ENCODE measurements at regions not wholly inside any gene's neighbourhood (a gene's known extent, or its start where the extent isn't known, plus 50 kb on each side); places are given as distances from the start of the nearest gene placed in this dataset.
"Not testable (repeated sequence)": the region's sequence is repeated elsewhere in the genome, so short reads cannot be mapped to it uniquely, and the experiment has no call there.

- no peak overlapping the region for H3K4me3 Mint-ChIP-seq
- H3K27me3 Mint-ChIP-seq, result no peaks in the 10 kb centered on the region
- H3K4me1 Mint-ChIP-seq, result no peaks in the 10 kb centered on the region
- DNase-seq (ENCODE audit: low spot score in 2 of 2), result no peak
- no peak overlapping the region for H3K27ac Mint-ChIP-seq (ENCODE audit: low read depth)
- H3K36me3 Mint-ChIP-seq (ENCODE audit: insufficient read depth), result no peaks in the 10 kb centered on the region
- H3K9me3 Mint-ChIP-seq, result no peaks in the 10 kb centered on the region
- no peak for ATAC-seq (replicated peaks; ENCODE audit: extremely low read depth, poor library complexity, severe bottlenecking)
Measured at GRCh38 chr5:154676508-154676907, 78.7 kb upstream of the LARP1 start.

GRCh38 chr5:154674029-154674428, 81.1 kb upstream of the LARP1 start:
- Mint-ChIP-seq H3K36me3 (ENCODE audit: insufficient read depth) (no peaks in the 10 kb centered on the region), H3K27ac (ENCODE audit: low read depth) (no peak overlapping the region), H3K9me3 (no peaks in the 10 kb centered on the region), H3K4me3 (no peak overlapping the region), H3K27me3 (no peaks in the 10 kb centered on the region), H3K4me1 (no peaks in the 10 kb centered on the region)
- DNase-seq (ENCODE audit: low spot score in 2 of 2) (no peak), ATAC-seq (replicated peaks; ENCODE audit: extremely low read depth, poor library complexity, severe bottlenecking) (no peak)

DNA sequence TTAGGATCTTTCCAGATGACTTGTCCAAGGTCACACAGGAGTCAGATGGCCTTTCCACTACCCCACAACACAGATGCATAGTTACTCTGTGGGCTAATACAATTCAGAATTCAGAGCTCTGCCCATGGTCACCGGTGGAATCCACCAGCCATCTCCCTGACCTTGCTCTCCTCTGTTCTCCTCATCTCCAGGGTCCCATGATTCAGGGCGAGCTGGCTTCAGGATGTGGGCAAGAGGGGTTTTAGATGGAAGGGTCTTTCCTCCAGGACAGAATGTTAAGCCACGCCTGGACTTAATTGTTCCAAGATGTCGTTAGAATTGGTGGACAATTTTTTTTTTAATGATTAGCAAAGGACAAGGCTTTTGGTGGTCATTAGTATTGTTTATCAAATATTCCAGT, 81.7 kb upstream of the LARP1 start:
- DNase-seq (ENCODE audit: low spot score in 2 of 2) (no peak), ATAC-seq (replicated peaks; ENCODE audit: extremely low read depth, poor library complexity, severe bottlenecking) (no peak)
- Mint-ChIP-seq H3K27ac (ENCODE audit: low read depth) (no peak overlapping the region), H3K4me1 (no peaks in the 10 kb centered on the region), H3K27me3 (no peaks in the 10 kb centered on the region), H3K4me3 (no peak overlapping the region), H3K36me3 (ENCODE audit: insufficient read depth) (no peaks in the 10 kb centered on the region), H3K9me3 (no peaks in the 10 kb centered on the region)

- H3K4me3 Mint-ChIP-seq; H3K27me3 Mint-ChIP-seq; H3K4me1 Mint-ChIP-seq; H3K9me3 Mint-ChIP-seq; H3K36me3 Mint-ChIP-seq (ENCODE audit: insufficient read depth); H3K27ac Mint-ChIP-seq (ENCODE audit: low read depth); ATAC-seq (replicated peaks; ENCODE audit: extremely low read depth, poor library complexity, severe bottlenecking); DNase-seq (ENCODE audit: low spot score in 2 of 2): not testable (repeated sequence)
Measured at GRCh38 chr5:154669913-154670312, 85.3 kb upstream of the LARP1 start.

GRCh38 chr5:154669402-154669801, 85.8 kb upstream of the LARP1 start:
- H3K4me1 Mint-ChIP-seq, result no peaks in the 10 kb centered on the region
- no peak for DNase-seq (ENCODE audit: low spot score in 2 of 2)
- no peak overlapping the region for H3K4me3 Mint-ChIP-seq
- no peak for ATAC-seq (replicated peaks; ENCODE audit: extremely low read depth, poor library complexity, severe bottlenecking)
- H3K36me3 Mint-ChIP-seq (ENCODE audit: insufficient read depth), result no peaks in the 10 kb centered on the region
- H3K27me3 Mint-ChIP-seq, result no peaks in the 10 kb centered on the region
- peaks cover 12% of the 10 kb centered on the region for H3K9me3 Mint-ChIP-seq
- H3K27ac Mint-ChIP-seq (ENCODE audit: low read depth), result no peak overlapping the region

DNA sequence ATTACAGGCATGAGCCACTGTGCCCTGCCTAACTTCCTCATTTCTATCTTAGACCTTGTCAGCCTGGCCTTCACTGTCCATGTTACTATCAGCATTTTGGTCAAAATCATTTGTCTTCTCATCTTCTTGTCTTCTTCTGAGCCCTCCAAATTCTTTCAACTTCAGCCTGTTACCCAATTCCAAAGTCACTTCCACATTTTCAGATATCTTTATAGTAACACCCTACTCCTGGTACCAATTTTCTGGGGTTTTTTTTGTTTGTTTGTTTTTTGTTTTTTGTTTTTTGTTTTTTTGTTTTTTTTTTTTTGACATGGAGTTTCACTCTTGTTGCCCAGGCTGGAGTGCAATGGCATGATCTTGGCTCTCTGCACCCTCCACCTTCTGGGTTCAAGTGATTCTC, 90.3 kb upstream of the LARP1 start:
- H3K27me3 Mint-ChIP-seq, result no peaks in the 10 kb centered on the region
- DNase-seq (ENCODE audit: low spot score in 2 of 2) (no peak), ATAC-seq (replicated peaks; ENCODE audit: extremely low read depth, poor library complexity, severe bottlenecking) (no peak)
- H3K27ac Mint-ChIP-seq (ENCODE audit: low read depth), result no peak overlapping the region
- H3K36me3 Mint-ChIP-seq (ENCODE audit: insufficient read depth), result no peaks in the 10 kb centered on the region
- H3K4me1 Mint-ChIP-seq, result no peaks in the 10 kb centered on the region
- H3K9me3 Mint-ChIP-seq, result peaks cover 15% of the 10 kb centered on the region
- H3K4me3 Mint-ChIP-seq, result no peak overlapping the region

- Mint-ChIP-seq H3K36me3 (ENCODE audit: insufficient read depth) (no peaks in the 10 kb centered on the region), H3K9me3 (peaks cover 15% of the 10 kb centered on the region), H3K4me3 (no peak overlapping the region), H3K4me1 (no peaks in the 10 kb centered on the region), H3K27me3 (no peaks in the 10 kb centered on the region), H3K27ac (ENCODE audit: low read depth) (no peak overlapping the region)
- ATAC-seq (replicated peaks; ENCODE audit: extremely low read depth, poor library complexity, severe bottlenecking) (no peak), DNase-seq (ENCODE audit: low spot score in 2 of 2) (no peak)
Measured at GRCh38 chr5:154663424-154663823, 91.8 kb upstream of the LARP1 start.

DNA sequence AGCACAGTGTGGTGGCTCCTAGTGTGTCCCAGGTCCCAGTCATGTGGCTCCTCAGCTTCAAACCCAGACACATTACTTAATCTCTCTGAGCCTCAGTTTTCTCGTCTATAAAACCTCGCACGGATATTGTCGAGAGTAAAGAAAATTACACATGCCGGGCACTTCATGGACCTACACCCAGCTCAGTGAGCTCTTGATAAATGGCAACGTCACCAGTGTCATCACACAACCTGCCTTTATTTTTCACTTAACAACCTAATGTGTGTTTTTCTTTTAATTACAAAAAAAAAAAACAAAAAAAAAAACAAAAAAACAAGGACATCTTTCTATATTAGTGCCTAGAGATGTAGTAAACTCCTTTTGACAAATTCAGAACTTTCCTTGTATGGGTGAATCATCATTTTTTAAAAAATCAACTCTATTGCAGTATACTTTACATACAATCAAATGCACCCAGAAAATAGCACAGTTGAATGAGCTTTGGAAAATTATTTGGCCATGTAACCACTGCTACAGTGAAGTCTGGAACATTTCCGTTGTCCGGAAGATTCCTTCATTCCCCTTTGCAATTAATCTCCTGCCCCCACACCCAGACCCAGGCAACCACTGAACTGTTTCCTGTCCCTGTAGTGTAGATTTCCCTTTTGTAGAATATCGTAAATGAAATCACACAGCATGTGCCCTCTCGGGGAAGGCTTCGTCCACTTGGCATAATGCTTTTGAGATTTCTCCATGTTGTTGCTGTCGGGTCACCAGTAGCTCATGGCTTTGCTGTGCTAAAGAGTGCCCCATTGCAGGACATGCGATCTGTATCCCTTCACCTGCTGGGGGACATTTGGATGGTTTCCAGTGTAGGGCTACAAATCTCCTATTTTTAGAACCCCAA, 100.4 kb upstream of the LARP1 start:
- H3K4me1 Mint-ChIP-seq, result no peaks in the 10 kb centered on the region
- H3K36me3 Mint-ChIP-seq (ENCODE audit: insufficient read depth), result peaks cover 2% of the 10 kb centered on the region
- ATAC-seq (replicated peaks; ENCODE audit: extremely low read depth, poor library complexity, severe bottlenecking) (no peak), DNase-seq (ENCODE audit: low spot score in 2 of 2) (no peak)
- H3K27me3 Mint-ChIP-seq, result no peaks in the 10 kb centered on the region
- H3K4me3 Mint-ChIP-seq, result no peak overlapping the region
- H3K27ac Mint-ChIP-seq (ENCODE audit: low read depth), result no peak overlapping the region
- H3K9me3 Mint-ChIP-seq, result no peaks in the 10 kb centered on the region

DNA sequence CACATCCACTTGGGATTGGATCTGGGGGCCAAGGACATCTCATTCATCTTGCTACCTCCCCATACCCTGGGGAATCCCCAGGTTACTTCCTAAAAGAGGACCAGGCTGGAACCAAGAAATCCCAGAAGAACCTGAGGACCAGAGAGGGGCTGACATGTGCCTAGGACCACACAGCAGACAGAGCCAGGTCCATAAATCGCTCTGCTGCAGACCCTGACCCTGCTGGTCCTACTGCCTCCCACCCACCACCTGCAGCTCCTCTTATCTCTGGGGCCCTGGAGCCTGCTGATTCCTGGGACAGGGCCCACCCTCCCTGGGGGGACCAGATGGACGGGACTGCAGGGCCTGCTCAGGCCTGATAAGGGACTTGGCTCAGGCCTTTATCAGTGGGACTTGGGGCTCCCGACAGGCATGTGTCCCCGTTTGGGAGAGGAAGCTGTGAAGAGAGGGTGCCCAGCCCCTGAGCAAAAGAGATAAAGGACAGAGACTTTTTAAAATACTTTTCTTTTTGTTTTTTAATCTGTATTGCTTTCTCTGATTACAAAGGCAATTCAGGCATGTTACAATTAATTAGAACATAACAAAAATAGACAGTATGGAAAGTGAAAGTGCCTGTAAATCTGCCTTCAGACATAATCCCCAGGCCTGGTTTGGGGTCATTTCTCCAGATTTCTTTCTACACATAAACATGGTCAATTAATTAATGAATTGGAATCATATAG, 101.3 kb upstream of the LARP1 start:
- no peak overlapping the region for H3K27ac Mint-ChIP-seq (ENCODE audit: low read depth)
- ATAC-seq (replicated peaks; ENCODE audit: extremely low read depth, poor library complexity, severe bottlenecking) (no peak), DNase-seq (ENCODE audit: low spot score in 2 of 2) (no peak)
- H3K36me3 Mint-ChIP-seq (ENCODE audit: insufficient read depth), result peaks cover 2% of the 10 kb centered on the region
- H3K9me3 Mint-ChIP-seq, result no peaks in the 10 kb centered on the region
- no peaks in the 10 kb centered on the region for H3K4me1 Mint-ChIP-seq
- no peaks in the 10 kb centered on the region for H3K27me3 Mint-ChIP-seq
- no peak overlapping the region for H3K4me3 Mint-ChIP-seq

GRCh38 chr5:154653418-154653763, 101.8 kb upstream of the LARP1 start:
- Mint-ChIP-seq H3K27ac (ENCODE audit: low read depth) (no peak overlapping the region), H3K4me1 (no peaks in the 10 kb centered on the region), H3K4me3 (no peak overlapping the region), H3K9me3 (no peaks in the 10 kb centered on the region), H3K36me3 (ENCODE audit: insufficient read depth) (peaks cover 2% of the 10 kb centered on the region), H3K27me3 (no peaks in the 10 kb centered on the region)
- DNase-seq (ENCODE audit: low spot score in 2 of 2) (no peak), ATAC-seq (replicated peaks; ENCODE audit: extremely low read depth, poor library complexity, severe bottlenecking) (no peak)

GRCh38 chr5:154652746-154653417, 102.3 kb upstream of the LARP1 start:
- H3K27me3 Mint-ChIP-seq, result peaks cover 3% of the 10 kb centered on the region
- no peak for ATAC-seq (replicated peaks; ENCODE audit: extremely low read depth, poor library complexity, severe bottlenecking)
- DNase-seq (ENCODE audit: low spot score in 2 of 2), result no peak
- H3K4me3 Mint-ChIP-seq, result no peak overlapping the region
- no peaks in the 10 kb centered on the region for H3K9me3 Mint-ChIP-seq
- peaks cover 2% of the 10 kb centered on the region for H3K36me3 Mint-ChIP-seq (ENCODE audit: insufficient read depth)
- H3K27ac Mint-ChIP-seq (ENCODE audit: low read depth), result no peak overlapping the region
- H3K4me1 Mint-ChIP-seq, result peaks cover 1% of the 10 kb centered on the region

DNA sequence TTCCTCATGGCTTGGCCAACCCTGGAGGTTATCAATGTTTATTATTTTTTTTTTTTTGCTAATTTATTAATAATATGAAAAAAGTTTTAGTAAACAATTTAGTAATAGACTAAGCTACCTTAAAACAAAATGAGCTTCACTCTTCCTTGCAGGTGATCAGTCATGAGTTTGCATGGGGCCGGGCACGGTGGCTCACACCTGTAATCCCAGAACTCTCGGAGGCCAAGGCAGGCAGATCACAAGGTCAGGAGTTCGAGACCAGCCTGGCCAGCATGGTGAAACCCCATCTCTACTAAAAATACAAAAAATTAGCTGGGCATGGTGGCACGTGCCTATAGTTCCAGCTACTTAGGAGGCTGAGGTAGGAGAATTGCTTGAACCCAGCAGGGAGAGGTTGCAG, 103.4 kb upstream of the LARP1 start:
- not testable (repeated sequence) for H3K27ac Mint-ChIP-seq (ENCODE audit: low read depth); H3K4me3 Mint-ChIP-seq; ATAC-seq (replicated peaks; ENCODE audit: extremely low read depth, poor library complexity, severe bottlenecking); H3K9me3 Mint-ChIP-seq; H3K36me3 Mint-ChIP-seq (ENCODE audit: insufficient read depth); DNase-seq (ENCODE audit: low spot score in 2 of 2)
- H3K4me1 Mint-ChIP-seq, result peaks cover 12% of the 10 kb centered on the region
- H3K27me3 Mint-ChIP-seq, result peaks cover 13% of the 10 kb centered on the region

DNA sequence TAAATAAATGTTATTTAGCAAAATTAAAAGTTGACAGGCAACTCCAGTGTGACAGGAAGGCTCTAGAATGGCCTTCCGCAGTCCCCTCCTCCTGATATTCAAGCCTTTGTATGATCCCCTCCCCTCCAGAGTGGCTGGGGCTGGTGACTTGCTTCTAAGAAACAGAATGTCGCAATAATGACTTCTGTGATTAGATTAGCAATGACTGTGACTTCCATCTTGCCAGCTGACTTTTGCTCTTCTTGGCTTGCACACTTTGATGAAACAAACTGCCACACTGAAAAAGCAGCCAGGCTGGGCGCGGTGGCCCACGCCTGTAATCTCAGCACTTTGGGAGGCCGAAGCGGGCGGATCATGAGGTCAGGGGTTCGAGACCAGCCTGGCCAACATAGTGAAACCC, 106.5 kb upstream of the LARP1 start:
- Mint-ChIP-seq H3K9me3 (no peaks in the 10 kb centered on the region), H3K27ac (ENCODE audit: low read depth) (no peak overlapping the region), H3K27me3 (peaks cover 21% of the 10 kb centered on the region), H3K4me3 (no peak overlapping the region), H3K36me3 (ENCODE audit: insufficient read depth) (peaks cover 2% of the 10 kb centered on the region), H3K4me1 (peaks cover 14% of the 10 kb centered on the region)
- DNase-seq (ENCODE audit: low spot score in 2 of 2) (no peak), ATAC-seq (replicated peaks; ENCODE audit: extremely low read depth, poor library complexity, severe bottlenecking) (no peak)

All from central memory CD8-positive, alpha-beta T cell (primary cell).